ENCODE measurements at regions not wholly inside any gene's neighbourhood (a gene's known extent, or its start where the extent isn't known, plus 50 kb on each side); places are given as distances from the start of the nearest gene placed in this dataset.

DNA sequence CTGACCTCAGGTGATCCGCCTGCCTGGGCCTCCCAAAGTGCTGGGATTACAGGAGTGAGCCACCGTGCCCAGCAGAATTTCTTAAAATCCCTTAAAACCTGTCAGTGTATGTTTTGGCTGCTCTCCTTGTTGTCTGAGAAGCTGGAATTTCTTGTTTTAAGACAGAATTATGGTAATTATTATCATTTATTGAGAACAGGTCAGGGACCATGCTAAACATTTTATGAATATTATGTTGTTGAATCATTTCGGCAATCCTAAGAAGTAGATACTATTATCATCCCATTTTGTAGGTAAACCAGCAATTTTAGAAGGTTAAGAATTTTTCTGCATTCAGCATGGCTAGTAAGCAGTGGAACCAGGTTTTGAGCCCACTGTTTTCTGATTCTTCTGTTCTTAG, 86.1 kb upstream of the AKIRIN2 start:
- no peaks in the 10 kb centered on the region for H3K4me1 ChIP-seq (ENCODE audit: control insufficient read depth, insufficient read depth, low read length)
- no peaks in the 10 kb centered on the region for H3K27me3 ChIP-seq (ENCODE audit: control insufficient read depth, insufficient read depth, low read length)
- no peak overlapping the region for H3K9ac ChIP-seq (ENCODE audit: low read length)
- no peak overlapping the region for H3K27ac ChIP-seq (ENCODE audit: low read depth, low read length)
- H3K4me3 ChIP-seq (ENCODE audit: low read length), result no peak overlapping the region
- H3K36me3 ChIP-seq (ENCODE audit: control insufficient read depth, insufficient read depth, low read length), result no peaks in the 10 kb centered on the region

DNA sequence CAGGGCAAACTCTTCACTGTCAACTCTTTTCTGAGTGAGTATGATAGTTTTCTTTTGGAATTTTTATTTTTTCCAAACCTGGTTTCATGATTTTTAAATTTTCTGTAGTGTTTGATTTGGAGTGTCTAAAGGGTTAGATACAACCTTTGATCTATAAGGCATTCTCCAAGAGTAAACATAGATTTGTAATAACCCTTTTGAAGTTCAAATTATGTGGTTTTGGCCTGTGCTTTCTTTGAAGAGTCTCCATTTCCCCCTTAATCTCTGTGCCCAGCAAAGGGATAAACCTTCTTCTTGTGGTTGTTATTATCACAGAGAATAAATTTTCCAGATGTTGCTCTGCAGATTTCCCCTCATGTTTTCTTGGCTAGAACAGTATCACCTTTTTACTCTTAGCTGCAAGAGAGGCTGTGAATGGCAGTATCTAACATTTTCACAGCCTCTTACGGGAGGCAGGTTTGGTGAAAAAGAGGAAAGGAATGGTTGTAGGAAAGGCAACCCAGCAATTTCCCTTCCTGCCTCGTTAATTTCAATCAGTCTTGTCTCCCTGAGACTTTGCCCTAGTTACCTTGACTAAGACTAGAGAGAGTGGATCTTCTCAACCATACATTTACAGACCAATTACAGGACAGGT, 83.3 kb upstream of the AKIRIN2 start:
- H3K4me3 ChIP-seq (ENCODE audit: low read length), result no peak overlapping the region
- no peak overlapping the region for H3K9ac ChIP-seq (ENCODE audit: low read length)
- no peak overlapping the region for H3K27ac ChIP-seq (ENCODE audit: low read depth, low read length)
- no peaks in the 10 kb centered on the region for H3K4me1 ChIP-seq (ENCODE audit: control insufficient read depth, insufficient read depth, low read length)
- H3K36me3 ChIP-seq (ENCODE audit: control insufficient read depth, insufficient read depth, low read length), result no peaks in the 10 kb centered on the region
- no peaks in the 10 kb centered on the region for H3K27me3 ChIP-seq (ENCODE audit: control insufficient read depth, insufficient read depth, low read length)

DNA sequence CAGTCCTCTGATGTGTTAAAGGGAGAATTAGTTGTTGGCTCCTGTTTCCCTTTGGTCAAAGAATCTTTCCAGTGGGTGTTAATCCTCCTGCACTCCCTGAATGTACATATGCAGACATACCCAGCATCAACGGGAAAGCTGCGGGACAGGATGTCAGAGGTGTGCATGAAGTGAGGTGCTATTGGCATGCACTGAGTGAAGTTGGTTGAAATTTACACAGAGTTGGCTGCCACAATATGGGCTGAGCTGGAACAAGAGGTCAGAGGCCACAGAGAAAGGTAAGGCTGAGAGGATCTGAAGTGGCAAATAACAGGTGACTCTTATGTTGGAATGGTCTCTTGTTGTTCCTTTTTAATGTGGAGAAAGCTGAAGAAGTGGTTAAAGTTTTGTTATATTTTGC, 82.7 kb upstream of the AKIRIN2 start:
- H3K27me3 ChIP-seq (ENCODE audit: control insufficient read depth, insufficient read depth, low read length), result no peaks in the 10 kb centered on the region
- H3K4me3 ChIP-seq (ENCODE audit: low read length), result no peak overlapping the region
- no peaks in the 10 kb centered on the region for H3K36me3 ChIP-seq (ENCODE audit: control insufficient read depth, insufficient read depth, low read length)
- no peak overlapping the region for H3K9ac ChIP-seq (ENCODE audit: low read length)
- no peak overlapping the region for H3K27ac ChIP-seq (ENCODE audit: low read depth, low read length)
- H3K4me1 ChIP-seq (ENCODE audit: control insufficient read depth, insufficient read depth, low read length), result no peaks in the 10 kb centered on the region

DNA sequence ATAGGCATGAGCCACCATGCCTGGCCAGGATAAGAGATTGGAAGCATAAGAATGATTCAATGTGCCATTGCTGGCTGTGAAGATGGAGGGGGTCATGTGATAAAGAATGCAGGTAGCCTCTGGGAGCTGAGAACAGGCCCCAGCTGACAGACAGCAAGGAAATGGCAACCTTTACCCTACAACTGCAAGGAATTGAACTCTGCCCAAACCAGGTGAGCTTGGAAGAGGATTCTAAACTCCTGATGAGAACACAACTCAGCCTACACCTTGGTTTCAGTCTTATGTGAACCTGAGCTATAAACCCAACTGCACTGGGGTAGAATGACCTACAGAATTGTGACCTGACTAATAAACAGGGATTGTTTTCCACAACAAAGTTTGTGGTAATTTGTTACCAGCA, 82.0 kb upstream of the AKIRIN2 start:
- Histone ChIP-seq H3K27ac (ENCODE audit: low read depth, low read length) (no peak overlapping the region), H3K9ac (ENCODE audit: low read length) (no peak overlapping the region), H3K4me3 (ENCODE audit: low read length) (no peak overlapping the region), H3K36me3 (ENCODE audit: control insufficient read depth, insufficient read depth, low read length) (no peaks in the 10 kb centered on the region), H3K4me1 (ENCODE audit: control insufficient read depth, insufficient read depth, low read length) (no peaks in the 10 kb centered on the region), H3K27me3 (ENCODE audit: control insufficient read depth, insufficient read depth, low read length) (no peaks in the 10 kb centered on the region)

DNA sequence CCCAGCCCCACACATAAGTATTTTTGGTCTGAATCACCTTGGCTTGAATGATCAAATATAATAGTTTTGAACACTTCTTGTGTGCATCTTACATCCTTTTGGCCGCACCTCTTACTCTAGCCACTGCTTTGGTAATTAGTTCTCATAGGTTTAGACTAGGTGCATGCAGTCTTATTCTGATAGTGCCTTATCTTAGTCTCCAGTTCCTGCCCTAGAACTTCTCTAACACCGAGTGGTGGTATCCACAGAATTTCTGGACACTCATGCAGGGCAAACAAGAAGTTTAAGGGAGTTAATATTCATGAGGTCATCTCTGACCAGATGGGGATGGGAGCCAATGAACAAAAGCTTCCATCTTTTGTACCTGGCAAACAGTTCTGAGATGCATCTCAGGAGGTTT, 77.5 kb upstream of the AKIRIN2 start:
- H3K36me3 ChIP-seq (ENCODE audit: control insufficient read depth, insufficient read depth, low read length), result no peaks in the 10 kb centered on the region
- H3K4me1 ChIP-seq (ENCODE audit: control insufficient read depth, insufficient read depth, low read length), result no peaks in the 10 kb centered on the region
- no peak overlapping the region for H3K4me3 ChIP-seq (ENCODE audit: low read length)
- no peak overlapping the region for H3K27ac ChIP-seq (ENCODE audit: low read depth, low read length)
- no peaks in the 10 kb centered on the region for H3K27me3 ChIP-seq (ENCODE audit: control insufficient read depth, insufficient read depth, low read length)
- H3K9ac ChIP-seq (ENCODE audit: low read length), result no peak overlapping the region

DNA sequence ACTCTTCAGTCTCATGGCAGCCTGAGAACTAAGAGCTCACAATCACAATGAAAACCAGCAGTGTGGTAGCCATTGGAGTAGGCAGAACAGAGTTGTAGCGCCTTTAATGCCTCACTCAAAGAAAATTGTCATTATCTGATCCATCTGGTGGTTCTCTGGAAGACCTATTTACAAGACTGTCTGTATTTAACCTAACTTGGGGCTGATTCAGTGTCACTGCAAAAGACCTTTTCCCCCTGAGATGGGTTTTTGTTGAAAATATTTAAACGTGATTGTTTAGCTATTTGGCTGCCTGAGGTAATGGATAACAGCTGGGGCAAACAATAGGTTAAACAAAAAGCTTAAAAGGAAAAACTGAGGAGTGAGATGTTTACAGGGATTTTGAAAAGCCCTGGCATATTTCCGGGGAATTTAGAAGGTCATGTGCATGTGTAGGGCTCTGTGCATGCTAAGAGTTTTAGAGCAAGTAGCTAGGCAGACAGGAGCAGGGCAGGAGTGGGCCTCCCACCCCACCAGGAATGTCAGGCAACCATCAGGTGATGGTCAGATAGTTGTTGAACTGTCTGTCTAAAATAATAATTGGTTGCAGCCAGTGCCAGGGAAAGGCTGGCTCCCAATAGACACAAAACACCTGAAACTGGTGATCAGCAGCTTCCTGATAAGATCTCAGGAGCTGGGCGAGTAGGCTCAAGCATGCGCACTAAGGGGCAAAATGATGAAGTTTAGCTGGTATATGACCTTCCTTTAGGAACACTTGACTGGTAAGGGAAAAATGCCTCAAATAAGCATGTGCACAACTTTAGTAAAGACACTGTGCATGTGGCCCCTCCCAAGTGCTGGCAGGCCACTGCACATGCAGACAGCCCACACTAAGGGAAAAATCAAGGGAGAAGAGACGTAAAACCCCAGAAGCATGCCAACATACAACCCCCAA, 70.8 kb upstream of the AKIRIN2 start:
- Histone ChIP-seq H3K9ac (ENCODE audit: low read length) (no peak overlapping the region), H3K4me1 (ENCODE audit: control insufficient read depth, insufficient read depth, low read length) (no peaks in the 10 kb centered on the region), H3K27ac (ENCODE audit: low read depth, low read length) (no peak overlapping the region)

DNA sequence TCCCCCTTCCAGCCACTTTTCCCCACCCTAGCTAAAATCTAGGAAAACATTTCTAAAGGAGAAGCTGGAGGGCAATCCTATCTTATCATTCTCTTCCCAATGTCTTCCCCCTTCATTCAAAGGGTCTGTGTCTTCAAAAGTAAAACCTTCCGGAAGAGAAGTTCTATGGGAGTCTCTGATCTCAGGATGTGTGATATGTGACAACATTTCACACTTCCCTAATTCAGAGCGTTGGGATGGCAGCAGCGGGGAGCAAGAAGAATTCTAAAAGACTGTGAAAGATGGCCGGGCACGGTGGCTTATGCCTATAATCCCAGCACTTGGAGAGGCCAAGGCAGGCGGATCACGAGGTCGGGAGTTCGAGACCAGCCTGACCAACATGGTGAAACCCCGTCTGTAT, 65.4 kb upstream of the AKIRIN2 start:
- H3K27me3 ChIP-seq (ENCODE audit: control insufficient read depth, insufficient read depth, low read length), result no peaks in the 10 kb centered on the region
- no peak overlapping the region for H3K4me3 ChIP-seq (ENCODE audit: low read length)
- no peaks in the 10 kb centered on the region for H3K36me3 ChIP-seq (ENCODE audit: control insufficient read depth, insufficient read depth, low read length)
- no peak overlapping the region for H3K9ac ChIP-seq (ENCODE audit: low read length)
- no peaks in the 10 kb centered on the region for H3K4me1 ChIP-seq (ENCODE audit: control insufficient read depth, insufficient read depth, low read length)
- no peak overlapping the region for H3K27ac ChIP-seq (ENCODE audit: low read depth, low read length)

More for the DNA sequence above, 70.8 kb upstream of the AKIRIN2 start:
- H3K4me3 ChIP-seq (ENCODE audit: low read length), result no peak overlapping the region
- no peaks in the 10 kb centered on the region for H3K36me3 ChIP-seq (ENCODE audit: control insufficient read depth, insufficient read depth, low read length)
- no peaks in the 10 kb centered on the region for H3K27me3 ChIP-seq (ENCODE audit: control insufficient read depth, insufficient read depth, low read length)

DNA sequence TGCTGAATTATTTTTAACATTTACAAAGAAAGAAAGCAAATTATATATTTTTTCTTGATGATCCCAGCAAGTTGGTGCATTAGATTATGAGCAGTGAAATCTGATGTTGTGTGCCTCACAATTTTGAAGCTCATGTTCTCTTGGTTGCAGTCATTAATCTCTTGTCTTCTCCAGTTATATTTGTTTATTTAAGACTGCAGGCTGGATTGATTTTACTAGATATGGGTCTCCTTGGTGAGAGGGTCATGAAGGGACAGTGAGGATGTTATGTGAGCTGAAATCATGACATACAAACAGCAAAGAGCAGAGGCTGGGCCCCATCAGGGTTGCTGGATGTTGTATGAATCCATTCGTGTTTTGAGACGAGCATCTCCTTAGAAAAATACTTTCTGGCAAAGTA, 64.2 kb upstream of the AKIRIN2 start:
- Histone ChIP-seq H3K4me1 (ENCODE audit: control insufficient read depth, insufficient read depth, low read length) (no peaks in the 10 kb centered on the region), H3K36me3 (ENCODE audit: control insufficient read depth, insufficient read depth, low read length) (no peaks in the 10 kb centered on the region), H3K9ac (ENCODE audit: low read length) (no peak overlapping the region), H3K27me3 (ENCODE audit: control insufficient read depth, insufficient read depth, low read length) (no peaks in the 10 kb centered on the region), H3K27ac (ENCODE audit: low read depth, low read length) (no peak overlapping the region), H3K4me3 (ENCODE audit: low read length) (no peak overlapping the region)

DNA sequence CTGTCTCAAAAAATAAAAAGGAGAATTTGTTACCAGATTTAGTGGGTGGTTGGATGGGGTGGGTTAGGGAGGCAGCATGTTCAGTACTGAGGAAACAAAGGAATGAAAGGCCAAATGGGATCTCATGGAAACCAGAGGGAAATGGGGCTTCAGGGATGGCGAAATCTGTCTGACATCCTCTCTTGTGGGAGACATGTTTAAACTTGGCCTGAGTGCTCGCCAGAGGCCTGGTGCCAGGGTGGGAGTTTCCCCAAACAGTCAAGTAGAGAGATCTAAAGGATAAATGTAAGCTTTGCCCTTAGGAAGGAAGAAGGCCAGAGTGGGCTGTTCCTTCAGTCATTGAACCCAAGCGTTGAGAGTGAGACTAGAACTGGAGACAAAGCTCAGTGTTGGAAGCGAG, 61.9 kb upstream of the AKIRIN2 start:
- H3K4me1 ChIP-seq (ENCODE audit: control insufficient read depth, insufficient read depth, low read length), result no peaks in the 10 kb centered on the region
- H3K27me3 ChIP-seq (ENCODE audit: control insufficient read depth, insufficient read depth, low read length), result no peaks in the 10 kb centered on the region
- no peak overlapping the region for H3K9ac ChIP-seq (ENCODE audit: low read length)
- H3K36me3 ChIP-seq (ENCODE audit: control insufficient read depth, insufficient read depth, low read length), result no peaks in the 10 kb centered on the region
- H3K4me3 ChIP-seq (ENCODE audit: low read length), result no peak overlapping the region
- no peak overlapping the region for H3K27ac ChIP-seq (ENCODE audit: low read depth, low read length)

DNA sequence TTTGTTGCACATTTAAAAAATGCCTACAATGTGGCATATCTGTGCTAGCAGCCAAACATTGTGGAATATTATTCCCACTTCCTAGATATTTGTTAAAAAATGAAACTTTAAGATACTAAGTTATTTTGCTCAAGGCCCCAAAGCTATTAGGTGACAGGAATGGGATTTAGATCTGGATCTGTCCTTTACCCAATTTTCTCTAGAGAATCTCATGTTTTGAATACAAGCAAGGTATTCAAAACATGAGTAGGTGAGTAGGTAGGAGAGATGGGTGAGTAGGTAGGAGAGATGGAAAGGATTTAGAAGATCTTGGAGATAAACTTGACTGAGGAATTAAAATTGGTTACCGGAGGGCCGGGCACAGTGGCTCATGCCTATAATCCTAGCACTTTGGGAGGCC, 61.2 kb upstream of the AKIRIN2 start:
- Histone ChIP-seq H3K36me3 (ENCODE audit: control insufficient read depth, insufficient read depth, low read length) (no peaks in the 10 kb centered on the region), H3K4me3 (ENCODE audit: low read length) (no peak overlapping the region), H3K4me1 (ENCODE audit: control insufficient read depth, insufficient read depth, low read length) (no peaks in the 10 kb centered on the region), H3K27ac (ENCODE audit: low read depth, low read length) (no peak overlapping the region), H3K9ac (ENCODE audit: low read length) (no peak overlapping the region), H3K27me3 (ENCODE audit: control insufficient read depth, insufficient read depth, low read length) (no peaks in the 10 kb centered on the region)

DNA sequence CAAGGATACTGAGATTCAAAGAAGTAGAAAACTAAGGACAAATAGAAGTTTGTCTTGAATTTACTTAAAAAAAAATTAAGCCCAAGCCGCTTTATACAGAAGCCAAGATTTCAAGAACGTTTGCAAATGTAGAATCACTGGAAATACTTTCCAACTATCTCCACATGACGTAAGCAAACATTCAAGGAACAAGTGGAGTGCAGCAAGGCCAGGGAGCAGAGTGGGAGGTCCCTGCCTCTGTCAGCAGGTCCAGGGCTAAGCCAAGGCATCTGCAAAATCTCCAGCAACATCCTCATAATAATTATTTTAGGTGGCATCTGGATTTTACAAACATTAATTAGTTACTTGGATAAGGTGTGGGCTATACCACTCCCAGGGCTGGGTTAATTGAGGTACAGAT, 60.1 kb upstream of the AKIRIN2 start:
- no peak overlapping the region for H3K9ac ChIP-seq (ENCODE audit: low read length)
- no peak overlapping the region for H3K4me3 ChIP-seq (ENCODE audit: low read length)
- no peak overlapping the region for H3K27ac ChIP-seq (ENCODE audit: low read depth, low read length)
- H3K4me1 ChIP-seq (ENCODE audit: control insufficient read depth, insufficient read depth, low read length), result no peaks in the 10 kb centered on the region
- no peaks in the 10 kb centered on the region for H3K27me3 ChIP-seq (ENCODE audit: control insufficient read depth, insufficient read depth, low read length)
- H3K36me3 ChIP-seq (ENCODE audit: control insufficient read depth, insufficient read depth, low read length), result no peaks in the 10 kb centered on the region

DNA sequence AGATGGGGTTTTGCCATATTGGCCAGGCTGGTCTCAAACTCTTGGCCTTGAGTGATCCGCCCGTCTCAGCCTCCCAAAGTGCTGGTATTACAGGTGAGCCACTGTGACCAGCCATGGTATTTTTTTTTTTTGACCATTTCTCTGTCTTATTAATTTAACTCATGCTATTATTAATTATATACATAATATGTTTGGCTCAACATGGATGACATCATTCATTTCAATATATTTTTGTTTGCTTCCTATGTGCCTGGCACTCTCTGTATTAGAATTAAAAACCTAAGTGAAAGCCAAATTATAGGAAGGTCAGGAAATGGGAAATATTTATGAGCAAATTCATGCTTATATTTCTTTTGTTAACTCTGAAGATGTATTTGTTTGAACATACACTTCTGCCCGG, 55.8 kb upstream of the AKIRIN2 start:
- H3K27ac ChIP-seq (ENCODE audit: low read depth, low read length), result no peak overlapping the region
- no peak overlapping the region for H3K4me3 ChIP-seq (ENCODE audit: low read length)
- H3K9ac ChIP-seq (ENCODE audit: low read length), result no peak overlapping the region
- H3K36me3 ChIP-seq (ENCODE audit: control insufficient read depth, insufficient read depth, low read length), result no peaks in the 10 kb centered on the region
- H3K4me1 ChIP-seq (ENCODE audit: control insufficient read depth, insufficient read depth, low read length), result no peaks in the 10 kb centered on the region
- H3K27me3 ChIP-seq (ENCODE audit: control insufficient read depth, insufficient read depth, low read length), result no peaks in the 10 kb centered on the region

DNA sequence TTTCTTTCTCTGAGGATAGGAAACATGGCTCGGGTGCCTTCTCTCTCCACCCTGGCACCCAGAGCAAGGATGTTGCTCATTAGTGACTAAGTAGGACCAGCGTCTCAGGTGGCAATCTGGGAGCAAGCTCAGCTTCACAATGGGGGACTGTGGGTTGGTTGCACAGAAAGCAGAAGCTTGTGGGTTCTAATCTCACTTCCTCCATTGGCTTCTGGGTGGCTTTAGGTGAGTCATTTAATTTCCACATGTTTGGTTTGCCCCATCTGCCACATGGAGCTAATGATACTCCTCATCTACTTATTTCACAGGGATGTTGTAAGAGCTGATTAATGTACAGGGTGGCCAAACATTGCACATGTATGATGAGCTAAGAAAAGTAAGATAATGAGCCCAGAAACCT, 54.8 kb upstream of the AKIRIN2 start:
- Histone ChIP-seq H3K27ac (ENCODE audit: low read depth, low read length) (no peak overlapping the region), H3K4me1 (ENCODE audit: control insufficient read depth, insufficient read depth, low read length) (no peaks in the 10 kb centered on the region), H3K4me3 (ENCODE audit: low read length) (no peak overlapping the region), H3K36me3 (ENCODE audit: control insufficient read depth, insufficient read depth, low read length) (no peaks in the 10 kb centered on the region), H3K27me3 (ENCODE audit: control insufficient read depth, insufficient read depth, low read length) (no peaks in the 10 kb centered on the region), H3K9ac (ENCODE audit: low read length) (no peak overlapping the region)
